Ovary (tissue), 7 donors: ENCODE measurements at regions not wholly inside any gene's neighbourhood (a gene's known extent, or its start where the extent isn't known, plus 50 kb on each side); places are given as distances from the start of the nearest gene placed in this dataset.

Experiments used
- DNase-seq, 5 donors: peaks; one replicate each; pipeline ENCODE4 v3.0.0-alpha.2; 2019 to 2020
- H3K27ac ChIP-seq, 2 donors: fragments of 200-600 bp; one replicate each; pipeline versions ENCODE4 v1.5.1 to v1.8.0; 2019 to 2022
- H3K27me3 ChIP-seq: fragments of 200-600 bp; one replicate; pipeline ENCODE4 v1.8.0; 2022
- H3K36me3 ChIP-seq: fragments of 200-600 bp; sonication (generic); one replicate; pipeline ENCODE4 v1.5.1; 2019
- H3K4me1 ChIP-seq: one replicate; pipeline ENCODE4 v1.8.1; 2013; ENCODE audit warnings: mild to moderate bottlenecking, moderate library complexity; ENCODE audit not compliant: insufficient read depth
- H3K4me3 ChIP-seq: fragments of 200-600 bp; sonication (generic); one replicate; pipeline ENCODE4 v1.5.1; 2017
- H3K9me3 ChIP-seq, 2 donors: fragments of 200-600 bp in 1 of 2; sonication (generic) in 1 of 2; one replicate each; pipeline versions ENCODE4 v1.5.1 to v1.8.1; 2013 to 2019; ENCODE audit warnings: mild to moderate bottlenecking in 1 of 2, moderate library complexity in 1 of 2
- CTCF ChIP-seq, 3 donors: fragments of 450-650 bp in 2 of 3; fragments of 200-600 bp in 1 of 3; IDR thresholded peaks; one replicate each; pipeline versions ENCODE4 v1.5.1 to v1.8.0; 2016 to 2022; ENCODE audit warnings: antibody characterized with exemption in 3 of 3, mild to moderate bottlenecking in 1 of 3
- EP300 ChIP-seq: sonication (generic); formaldehyde crosslinking; IDR thresholded peaks from one replicate; pipeline ENCODE4 v1.6.1; 2017; ENCODE audit warnings: antibody characterized with exemption
- POLR2A ChIP-seq: fragments of 450-650 bp; IDR thresholded peaks from one replicate; pipeline ENCODE4 v1.6.1; 2017; ENCODE audit warnings: antibody characterized with exemption, mild to moderate bottlenecking, moderate library complexity
- WGBS, 3 donors: extraction: QIAGEN DNeasy Blood & Tissue Kit in 1 of 3; methylation state at CpG; one replicate each; pipeline versions ENCODE4 v1.1.5 to v1.1.7; 2013 to 2017; 5-methylcytosine and 5-hydroxymethylcytosine counted together
- intact Hi-C, 4 donors: fragments of 100-400 bp; cut with DNase I; formaldehyde crosslinking; loops; one replicate each; pipeline versions ENCODE4 v1.11.0 to v1.15.1; 2022 to 2023
- donor health status: DM: no; HTN: no; CAD: no; lungs with moderate emphysema.
- donor health status: DM: no; HTN: no; CAD: no.
- donor health status: Bipolar disorder and iron deficiency.
- donor health status: DM: no; HTN: no; CAD: no.
- donor health status: DM: yes; HTN: yes; CAD: no.

- Histone ChIP-seq H3K36me3 (no peaks in the 10 kb centered on the region), H3K9me3 (no peaks in the 10 kb centered on the region), H3K4me3 (no peak overlapping the region), H3K27ac (no peak overlapping the region), H3K27me3 (no peaks in the 10 kb centered on the region), H3K4me1 (no peaks in the 10 kb centered on the region)
- DNase-seq, result no peak
- no peak for TF ChIP-seq EP300
- TF ChIP-seq CTCF (IDR thresholded peaks at IDR 0.05), result no peak
- no peak for TF ChIP-seq POLR2A
- intact Hi-C loops, result no loop called here
- WGBS, 3 donors, result 73 to 76% (median 74%) methylated on average over 10 of the region's 10 CpGs
Observed at GRCh38 chr11:128367573-128367972, 219.8 kb downstream of the ETS1 start.

- H3K4me3 ChIP-seq, result no peak overlapping the region
- H3K36me3 ChIP-seq, result no peaks in the 10 kb centered on the region
- TF ChIP-seq EP300 (no peak), CTCF (IDR thresholded peaks at IDR 0.05) (no peak), POLR2A (no peak)
- intact Hi-C loops, result no loop called here
- WGBS, 3 donors, result 14 to 29% (median 19%) methylated on average over 3 of the region's 3 CpGs
- no peak overlapping the region for H3K27ac ChIP-seq
- no peak for DNase-seq
- no peaks in the 10 kb centered on the region for H3K9me3 ChIP-seq
- H3K4me1 ChIP-seq, result no peaks in the 10 kb centered on the region
- no peaks in the 10 kb centered on the region for H3K27me3 ChIP-seq
Observed at GRCh38 chr11:128365044-128365443, 222.3 kb downstream of the ETS1 start.

- 46 to 66% (median 59%) methylated on average over 8 of the region's 8 CpGs for WGBS, 3 donors
- Histone ChIP-seq H3K27ac (no peak overlapping the region), H3K4me3 (no peak overlapping the region), H3K27me3 (no peaks in the 10 kb centered on the region), H3K36me3 (no peaks in the 10 kb centered on the region), H3K9me3 (no peaks in the 10 kb centered on the region), H3K4me1 (peaks cover 2% of the 10 kb centered on the region)
- no peak for DNase-seq
- intact Hi-C loops, result no loop called here
- TF ChIP-seq POLR2A, result no peak
- no peak for TF ChIP-seq CTCF (IDR thresholded peaks at IDR 0.05)
- no peak for TF ChIP-seq EP300
Observed at GRCh38 chr11:128361451-128362020, 225.8 kb downstream of the ETS1 start.

- intact Hi-C loops, result no loop called here
- DNase-seq, result no peak
- Histone ChIP-seq H3K36me3 (no peaks in the 10 kb centered on the region), H3K4me3 (no peak overlapping the region), H3K4me1 (peaks cover 2% of the 10 kb centered on the region), H3K27ac (no peak overlapping the region), H3K27me3 (no peaks in the 10 kb centered on the region), H3K9me3 (no peaks in the 10 kb centered on the region)
- 22 to 42% (median 32%) methylated on average over 3 of the region's 3 CpGs for WGBS, 3 donors
- no peak for TF ChIP-seq EP300
- TF ChIP-seq CTCF (IDR thresholded peaks at IDR 0.05), result no peak
- no peak for TF ChIP-seq POLR2A
Observed at GRCh38 chr11:128359515-128359914, 227.8 kb downstream of the ETS1 start.
